ENCODE measurements at regions not wholly inside any gene's neighbourhood (a gene's known extent, or its start where the extent isn't known, plus 50 kb on each side); places are given as distances from the start of the nearest gene placed in this dataset.

DNA sequence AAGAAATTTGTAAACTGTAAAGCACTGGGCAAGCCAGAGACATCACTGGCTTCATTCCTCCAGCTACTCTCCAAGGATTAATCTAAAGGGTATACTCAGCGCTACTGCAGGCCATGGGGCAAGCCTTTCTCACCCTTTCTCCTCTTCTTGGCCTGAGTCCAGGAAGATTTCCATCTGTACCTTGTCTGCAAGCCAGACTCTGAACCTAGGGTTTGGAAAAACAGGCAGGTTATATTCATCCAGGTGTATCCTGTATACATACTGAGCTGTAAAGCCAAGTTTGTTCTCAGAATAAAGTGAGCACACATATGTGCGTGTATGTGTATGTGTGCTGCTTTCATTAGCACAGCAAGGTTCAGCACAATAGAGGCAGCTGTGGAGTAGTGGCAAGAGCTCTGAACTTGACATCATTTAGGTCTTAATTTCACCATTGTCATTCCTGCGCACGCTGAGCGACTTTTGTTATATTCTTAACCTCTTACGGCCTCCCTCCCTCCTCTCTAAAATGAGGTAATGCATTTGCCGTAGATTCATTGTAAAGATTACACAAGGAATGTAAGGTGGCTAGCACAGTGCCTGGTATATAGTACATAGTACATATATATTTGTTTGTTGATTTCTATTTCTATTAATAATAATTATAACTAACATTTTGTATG, 128.1 kb upstream of the JUN start:
- DNase-seq (ENCODE audit: low spot score) = no peak

GRCh38 chr1:58914925-58915324, 131.1 kb upstream of the JUN start:
- no peak for DNase-seq (ENCODE audit: low spot score)

DNA sequence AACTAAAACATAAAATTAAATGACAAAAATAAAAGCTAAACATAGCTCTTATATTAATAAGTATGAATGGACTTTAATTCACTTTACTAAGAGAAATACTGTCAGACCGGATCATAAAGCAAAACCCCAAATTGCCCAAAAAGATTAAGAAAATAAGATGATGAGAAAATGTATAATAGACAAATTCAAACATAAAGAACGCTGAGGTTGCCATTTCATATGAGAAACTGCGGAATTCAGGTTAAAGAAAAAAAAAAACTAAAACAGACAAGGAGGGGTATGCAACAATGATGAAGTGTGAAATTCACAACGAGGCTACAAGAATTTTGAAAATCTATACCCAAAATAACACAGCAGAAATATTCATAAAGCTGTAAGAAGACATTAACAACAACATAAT, 133.6 kb upstream of the JUN start:
- DNase-seq (ENCODE audit: low spot score) = no peak

DNA sequence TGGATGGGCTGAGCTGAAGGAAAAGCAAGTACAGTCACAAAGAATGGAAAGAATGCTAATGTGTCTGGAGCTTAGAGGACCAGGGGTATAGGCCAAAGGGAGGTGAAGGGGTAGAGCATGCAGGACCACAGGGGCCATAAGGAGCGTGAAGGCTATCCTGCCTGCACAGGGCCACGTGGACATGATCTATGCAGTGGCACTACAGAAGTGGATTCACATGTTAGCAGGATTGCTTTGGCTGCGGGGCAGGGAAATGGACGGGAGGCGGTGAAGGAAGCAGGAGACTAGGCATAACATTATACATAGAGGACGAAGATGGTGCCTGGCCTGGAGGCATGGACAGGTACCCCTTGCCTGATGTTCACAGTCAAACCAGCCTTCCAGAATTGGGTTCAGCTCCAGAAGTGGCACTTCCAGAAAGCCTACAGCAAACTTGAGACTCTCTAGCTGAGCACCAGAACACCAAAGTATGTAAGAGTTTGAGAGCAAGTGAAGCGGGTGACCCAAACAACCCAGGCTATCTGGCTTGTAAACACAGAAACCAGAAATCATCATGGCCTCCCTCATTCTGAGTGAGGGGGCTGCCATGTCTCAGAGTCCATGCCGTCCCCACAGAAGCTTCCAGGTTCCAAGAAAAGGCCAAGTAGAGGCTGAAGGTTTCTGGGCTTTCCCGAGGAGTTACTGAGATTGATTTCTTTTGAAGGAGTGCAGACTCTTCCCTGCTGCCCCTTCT, 135.5 kb upstream of the JUN start:
- DNase-seq (ENCODE audit: low spot score) = no peak

GRCh38 chr1:58919959-58920321, 136.1 kb upstream of the JUN start:
- DNase-seq (ENCODE audit: low spot score) = no peak

DNA sequence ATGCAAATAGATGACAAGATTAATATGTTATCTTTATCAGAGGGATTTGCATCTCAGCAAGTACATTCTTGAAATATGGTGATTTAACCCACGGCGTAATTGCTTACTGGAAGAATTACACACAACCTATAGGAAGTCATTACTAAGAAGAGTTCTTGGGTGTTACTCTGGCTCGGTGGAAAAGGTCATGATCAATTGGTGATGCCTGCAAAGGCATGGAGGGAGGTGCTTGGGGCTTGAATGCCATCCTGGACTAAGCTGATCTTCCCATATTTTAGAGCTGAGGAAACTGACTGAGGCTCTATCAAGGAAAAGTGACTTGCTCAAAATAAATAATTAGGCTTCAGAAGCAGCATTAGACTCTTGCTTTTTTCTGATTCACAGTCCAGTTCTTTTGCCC, 137.5 kb upstream of the JUN start:
- no peak for DNase-seq (ENCODE audit: low spot score)

DNA sequence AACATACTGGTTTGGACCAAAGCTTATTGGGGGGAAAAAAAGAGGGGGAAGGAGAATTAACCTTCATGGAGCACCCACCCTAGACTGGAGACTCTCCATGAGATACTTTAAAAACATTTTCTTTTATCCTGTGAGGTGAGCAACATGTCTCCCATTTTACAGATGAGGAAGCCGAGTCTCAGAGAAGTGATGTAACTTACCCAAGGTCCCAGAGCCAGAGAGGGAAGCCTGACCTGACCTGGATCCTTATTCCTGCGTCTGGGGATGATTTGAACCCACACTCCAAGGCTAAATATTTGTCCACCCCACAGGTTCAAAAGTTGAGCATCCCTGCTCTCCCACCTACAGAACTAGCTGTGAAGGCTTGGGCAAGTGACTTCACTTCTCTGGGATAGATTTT, 137.9 kb upstream of the JUN start:
- no peak for DNase-seq (ENCODE audit: low spot score)

- DNase-seq (ENCODE audit: low spot score) = no peak
These were observed 138.6 kb upstream of the JUN start for GRCh38 chr1:58922302-58923089.

DNA sequence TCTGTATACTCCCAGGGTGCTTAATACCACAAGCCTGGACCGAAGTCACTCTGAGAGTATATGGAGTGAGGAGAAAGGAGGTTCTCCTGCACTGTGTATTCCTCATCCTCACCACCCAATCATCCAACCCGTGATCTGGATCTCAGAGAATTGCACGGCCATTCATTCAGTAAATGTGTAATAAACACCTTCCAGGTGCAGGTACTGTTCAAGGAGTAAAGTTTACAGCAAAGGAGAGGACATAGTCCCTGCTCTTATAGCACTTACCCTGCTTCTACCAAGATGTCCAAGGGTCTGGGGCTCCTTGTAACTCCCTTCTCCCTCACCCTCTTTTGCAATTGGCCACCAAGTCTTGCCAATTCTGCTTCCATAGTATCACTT, 139.2 kb upstream of the JUN start:
- DNase-seq (ENCODE audit: low spot score) = no peak

- DNase-seq (ENCODE audit: low spot score) = no peak
These were observed 140.2 kb upstream of the JUN start for GRCh38 chr1:58924016-58924565.

DNA sequence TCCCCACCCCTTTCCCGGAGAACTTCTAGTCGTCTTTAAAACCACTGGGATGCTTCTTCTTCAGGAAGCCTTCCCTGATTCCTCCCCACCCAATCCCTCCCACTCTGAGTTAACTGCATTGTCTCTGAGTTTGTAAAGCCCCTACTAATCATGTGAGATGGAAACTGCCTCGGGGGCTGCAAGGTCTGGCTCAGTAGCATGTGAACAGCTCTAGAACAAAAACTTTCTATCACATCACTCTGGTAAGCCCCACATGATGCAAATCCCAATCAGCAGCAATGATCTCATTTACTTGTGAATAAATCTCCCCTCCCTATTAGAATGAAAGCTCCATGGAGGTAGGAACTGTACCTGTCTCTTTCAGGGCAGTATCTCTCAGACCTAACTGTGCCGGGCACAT, 141.0 kb upstream of the JUN start:
- DNase-seq (ENCODE audit: low spot score) = no peak

- DNase-seq (ENCODE audit: low spot score) = no peak
These were observed 141.4 kb upstream of the JUN start for GRCh38 chr1:58925247-58925646.

- no peak for DNase-seq (ENCODE audit: low spot score)
These were observed 142.3 kb upstream of the JUN start for GRCh38 chr1:58926152-58926551.

DNA sequence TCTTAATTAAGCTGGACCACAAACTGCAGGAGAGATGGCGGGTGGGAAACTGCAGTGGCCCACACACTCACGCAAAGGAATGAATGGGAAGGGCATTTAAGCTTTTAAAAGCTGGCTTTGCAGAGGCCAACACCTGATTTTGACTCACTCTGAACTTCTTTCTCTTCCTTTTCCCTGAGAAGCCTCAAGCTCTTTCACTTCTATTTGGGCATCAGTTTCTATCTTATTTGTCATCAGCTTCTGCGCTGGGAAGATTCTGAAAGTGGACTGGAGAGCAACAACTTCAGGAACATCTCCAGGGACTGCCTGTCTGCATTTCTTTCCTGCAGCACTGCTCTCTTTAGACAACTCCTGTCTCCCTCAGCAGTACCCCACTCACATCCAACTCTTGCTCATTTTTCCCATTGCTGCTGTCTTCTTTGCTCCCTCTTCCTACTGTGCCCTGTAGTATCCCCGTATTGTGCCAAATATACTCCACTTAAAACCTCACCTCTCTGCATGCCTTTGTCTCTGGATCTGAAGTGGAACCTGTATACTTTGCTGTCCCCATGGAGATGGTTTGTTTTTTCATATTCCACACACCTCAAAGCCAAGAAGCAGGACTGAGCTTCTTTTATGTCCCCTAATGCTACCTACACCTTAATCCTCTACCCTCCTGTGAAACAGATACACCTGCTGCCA, 143.3 kb upstream of the JUN start:
- no peak for DNase-seq (ENCODE audit: low spot score)

DNA sequence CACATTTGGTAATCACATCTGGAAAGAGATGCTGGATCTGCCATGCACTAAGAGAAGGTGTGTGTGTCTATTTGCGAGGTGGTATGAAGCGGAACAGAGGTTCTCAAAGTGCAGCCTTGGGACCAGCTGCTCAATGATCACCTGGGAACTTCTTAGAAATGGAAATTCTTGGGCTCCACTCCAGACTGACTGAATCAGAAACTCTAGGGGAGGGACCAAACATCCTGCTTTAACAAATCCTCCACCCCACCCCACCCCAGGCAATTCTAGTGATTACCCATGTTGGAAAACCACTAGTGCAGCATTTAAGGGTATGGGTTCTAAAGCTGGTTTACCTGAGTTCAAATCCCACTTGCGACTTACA, 143.9 kb upstream of the JUN start:
- no peak for DNase-seq (ENCODE audit: low spot score)

GRCh38 chr1:58928514-58928913, 144.7 kb upstream of the JUN start:
- DNase-seq (ENCODE audit: low spot score) = no peak

- DNase-seq (ENCODE audit: low spot score) = no peak
These were observed 146.0 kb upstream of the JUN start for GRCh38 chr1:58929671-58930325.

GRCh38 chr1:58931024-58931423, 147.2 kb upstream of the JUN start:
- no peak for DNase-seq (ENCODE audit: low spot score)

DNA sequence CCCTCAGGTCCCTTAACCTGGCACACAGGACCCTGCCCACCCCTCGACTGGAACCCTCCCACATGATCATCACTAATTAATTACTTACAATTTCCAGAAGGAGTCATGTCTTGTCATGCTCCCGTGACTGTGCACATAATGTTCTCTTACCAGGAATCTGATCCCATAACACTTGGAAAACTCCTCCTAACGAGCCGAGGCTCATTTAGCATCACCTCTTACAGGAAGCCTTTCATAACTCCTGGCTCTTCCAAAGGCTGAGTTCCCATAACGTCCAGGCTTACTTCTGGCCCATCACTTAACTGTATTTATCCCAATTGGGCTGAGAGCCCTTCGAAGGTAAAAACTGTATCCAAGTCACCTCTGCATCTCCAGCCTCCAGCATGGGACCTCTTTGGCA, 147.9 kb upstream of the JUN start:
- no peak for DNase-seq (ENCODE audit: low spot score)

- no peak for DNase-seq (ENCODE audit: low spot score)
These were observed 149.2 kb upstream of the JUN start for GRCh38 chr1:58932859-58933598.

DNA sequence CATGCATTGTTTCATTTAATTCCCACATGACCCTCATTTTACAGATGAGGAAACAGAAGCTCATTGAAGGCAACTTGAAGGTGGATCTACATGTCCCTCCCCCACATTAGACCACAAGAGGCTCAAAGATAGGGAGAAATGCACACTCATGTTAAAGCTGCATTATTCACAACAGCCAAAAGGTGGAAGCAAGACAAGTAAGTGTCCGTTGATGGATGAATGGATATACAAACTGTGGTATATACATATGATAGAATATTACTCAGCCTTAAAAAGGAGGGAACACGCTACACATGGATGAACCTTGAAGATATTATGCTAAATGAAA, 149.7 kb upstream of the JUN start:
- no peak for DNase-seq (ENCODE audit: low spot score)
